ENCODE measurements at regions not wholly inside any gene's neighbourhood (a gene's known extent, or its start where the extent isn't known, plus 50 kb on each side); places are given as distances from the start of the nearest gene placed in this dataset.

- H3K4me3 ChIP-seq (ENCODE audit: low read length): no peak overlapping the region
- no peak for DNase-seq (ENCODE audit: low read depth)
- TF ChIP-seq CTCF (conservative IDR thresholded peaks at IDR 0.05; ENCODE audit: low read length): no peak
Measured at GRCh38 chr6:144340541-144341371, 55.6 kb downstream of the UTRN start.

GRCh38 chr6:144341831-144342527 lies 56.8 kb downstream of the UTRN start:
- no peak overlapping the region for H3K4me3 ChIP-seq (ENCODE audit: low read length)
- TF ChIP-seq CTCF (conservative IDR thresholded peaks at IDR 0.05; ENCODE audit: low read length): no peak
- DNase-seq (ENCODE audit: low read depth): no peak

GRCh38 chr6:144343701-144344428 lies 58.7 kb downstream of the UTRN start:
- DNase-seq (ENCODE audit: low read depth): no peak
- H3K4me3 ChIP-seq (ENCODE audit: low read length): no peak overlapping the region
- no peak for TF ChIP-seq CTCF (conservative IDR thresholded peaks at IDR 0.05; ENCODE audit: low read length)

GRCh38 chr6:144344646-144345045 lies 59.5 kb downstream of the UTRN start:
- H3K4me3 ChIP-seq (ENCODE audit: low read length): no peak overlapping the region
- DNase-seq (ENCODE audit: low read depth): no peak

GRCh38 chr6:144345451-144345850 lies 60.3 kb downstream of the UTRN start:
- no peak for TF ChIP-seq CTCF (conservative IDR thresholded peaks at IDR 0.05; ENCODE audit: low read length)
- no peak overlapping the region for H3K4me3 ChIP-seq (ENCODE audit: low read length)
- DNase-seq (ENCODE audit: low read depth): no peak

More at GRCh38 chr6:144344646-144345045, 59.5 kb downstream of the UTRN start:
- no peak for TF ChIP-seq CTCF (conservative IDR thresholded peaks at IDR 0.05; ENCODE audit: low read length)

GRCh38 chr6:144346719-144347447 lies 61.7 kb downstream of the UTRN start:
- no peak for TF ChIP-seq CTCF (conservative IDR thresholded peaks at IDR 0.05; ENCODE audit: low read length)
- peak; percentile 76 for DNase-seq (ENCODE audit: low read depth)
- no peak overlapping the region for H3K4me3 ChIP-seq (ENCODE audit: low read length)

Measured in AG10803 (cell line).